Smooth muscle cell (in vitro differentiated cells): ENCODE measurements at regions not wholly inside any gene's neighbourhood (a gene's known extent, or its start where the extent isn't known, plus 50 kb on each side); places are given as distances from the start of the nearest gene placed in this dataset.

Source experiments
- DNase-seq: peaks from one replicate; lab custom pipeline; 2025; ENCODE audit not compliant: unreplicated experiment; lab: John Stamatoyannopoulos, UW
- H2AFZ ChIP-seq: fragments of 200-600 bp; sonication (generic); 2 replicates; pipeline ENCODE4 v1.6.0; 2016; ENCODE audit warnings: antibody characterized with exemption, low read depth, mild to moderate bottlenecking
- H3F3A ChIP-seq: fragments of 200-600 bp; sonication (generic); 2 replicates; pipeline ENCODE4 v1.6.0; 2017; ENCODE audit warnings: antibody characterized with exemption, low read depth
- H3K27ac ChIP-seq: fragments of 200-600 bp; sonication (generic); 2 replicates; pipeline ENCODE4 v1.5.1; 2016; ENCODE audit warnings: low read depth, mild to moderate bottlenecking
- H3K27me3 ChIP-seq: fragments of 200-600 bp; sonication (generic); 2 replicates; pipeline ENCODE4 v1.6.1; 2016; ENCODE audit warnings: low read depth, mild to moderate bottlenecking
- H3K36me3 ChIP-seq: fragments of 200-600 bp; sonication (generic); 2 replicates; pipeline ENCODE4 v1.5.1; 2016; ENCODE audit warnings: low read depth
- H3K4me1 ChIP-seq: fragments of 200-600 bp; sonication (generic); 2 replicates; pipeline ENCODE4 v1.5.1; 2016; ENCODE audit warnings: low read depth
- H3K4me2 ChIP-seq: fragments of 200-600 bp; sonication (generic); 2 replicates; pipeline ENCODE4 v1.6.0; 2016; ENCODE audit warnings: mild to moderate bottlenecking
- H3K4me3 ChIP-seq: fragments of 200-600 bp; sonication (generic); 2 replicates; pipeline ENCODE4 v1.5.1; 2016; ENCODE audit warnings: mild to moderate bottlenecking
- H3K79me2 ChIP-seq: fragments of 200-600 bp; sonication (generic); 2 replicates; pipeline ENCODE4 v1.6.0; 2016; ENCODE audit warnings: low read depth, mild to moderate bottlenecking
- H3K9ac ChIP-seq: fragments of 200-600 bp; sonication (generic); 2 replicates; pipeline ENCODE4 v1.6.0; 2016; ENCODE audit warnings: low read depth
- H3K9me3 ChIP-seq: fragments of 200-600 bp; sonication (generic); replicated peaks from 2 replicates; pipeline ENCODE4 v1.5.1; 2016; ENCODE audit warnings: low read depth
- H4K20me1 ChIP-seq: fragments of 200-600 bp; sonication (generic); 2 replicates; pipeline ENCODE4 v1.6.0; 2016; ENCODE audit warnings: low read depth
- WGBS: methylation state at CpG from one replicate; pipeline ENCODE4 v1.1.7; 2016; ENCODE audit warnings: low lambda C conversion rate; 5-methylcytosine and 5-hydroxymethylcytosine counted together
- TF ChIP-seq, protein P1 (sequence below): fragments of 200-600 bp; sonication (generic); IDR thresholded peaks from 2 replicates; pipeline ENCODE4 v1.5.1; 2017; ENCODE audit warnings: borderline replicate concordance, mild to moderate bottlenecking, antibody characterized with exemption; ENCODE audit not compliant: insufficient read depth, poor library complexity, severe bottlenecking

DNA sequence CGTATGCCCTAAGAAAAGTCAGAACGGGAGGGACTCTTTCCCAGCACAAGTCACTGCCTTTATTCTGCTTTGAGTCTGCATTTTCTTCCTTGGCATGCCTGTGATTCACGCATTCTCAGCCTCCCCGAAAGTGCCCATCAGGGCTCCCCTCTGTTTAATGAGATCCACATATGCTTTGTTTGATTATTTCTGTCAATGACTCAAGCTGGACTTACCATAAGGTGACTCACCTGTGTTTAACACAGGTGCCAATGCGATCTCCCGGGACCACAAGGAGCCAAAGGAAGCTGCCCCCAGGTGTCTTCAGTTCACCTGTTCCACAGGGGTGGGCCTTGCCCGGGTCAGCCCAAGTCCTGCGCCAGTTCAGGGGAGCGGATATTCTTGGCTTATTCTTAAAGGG lies 386.0 kb upstream of the SHH start:
- no peak for DNase-seq
- H3K4me3 ChIP-seq: no peak overlapping the region
- H3K27ac ChIP-seq: no peak overlapping the region
- H3K9me3 ChIP-seq: no peaks in the 10 kb centered on the region
- H3K79me2 ChIP-seq: no peaks in the 10 kb centered on the region
- 89% methylated on average over 9 of the region's 9 CpGs for WGBS
- H3F3A ChIP-seq: no peaks in the 10 kb centered on the region
- TF ChIP-seq, protein P1, sequence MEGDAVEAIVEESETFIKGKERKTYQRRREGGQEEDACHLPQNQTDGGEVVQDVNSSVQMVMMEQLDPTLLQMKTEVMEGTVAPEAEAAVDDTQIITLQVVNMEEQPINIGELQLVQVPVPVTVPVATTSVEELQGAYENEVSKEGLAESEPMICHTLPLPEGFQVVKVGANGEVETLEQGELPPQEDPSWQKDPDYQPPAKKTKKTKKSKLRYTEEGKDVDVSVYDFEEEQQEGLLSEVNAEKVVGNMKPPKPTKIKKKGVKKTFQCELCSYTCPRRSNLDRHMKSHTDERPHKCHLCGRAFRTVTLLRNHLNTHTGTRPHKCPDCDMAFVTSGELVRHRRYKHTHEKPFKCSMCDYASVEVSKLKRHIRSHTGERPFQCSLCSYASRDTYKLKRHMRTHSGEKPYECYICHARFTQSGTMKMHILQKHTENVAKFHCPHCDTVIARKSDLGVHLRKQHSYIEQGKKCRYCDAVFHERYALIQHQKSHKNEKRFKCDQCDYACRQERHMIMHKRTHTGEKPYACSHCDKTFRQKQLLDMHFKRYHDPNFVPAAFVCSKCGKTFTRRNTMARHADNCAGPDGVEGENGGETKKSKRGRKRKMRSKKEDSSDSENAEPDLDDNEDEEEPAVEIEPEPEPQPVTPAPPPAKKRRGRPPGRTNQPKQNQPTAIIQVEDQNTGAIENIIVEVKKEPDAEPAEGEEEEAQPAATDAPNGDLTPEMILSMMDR: no peak
- H3K4me1 ChIP-seq: no peaks in the 10 kb centered on the region
- H4K20me1 ChIP-seq: no peaks in the 10 kb centered on the region
- H2AFZ ChIP-seq: no peak overlapping the region
- no peak overlapping the region for H3K4me2 ChIP-seq
- no peaks in the 10 kb centered on the region for H3K36me3 ChIP-seq
- H3K27me3 ChIP-seq: no peaks in the 10 kb centered on the region
- no peak overlapping the region for H3K9ac ChIP-seq

GRCh38 chr7:156196649-156197048 lies 384.4 kb upstream of the SHH start:
- Histone ChIP-seq H3K4me1 (no peaks in the 10 kb centered on the region), H3K27ac (no peak overlapping the region), H3K9ac (no peak overlapping the region), H3K9me3 (no peaks in the 10 kb centered on the region), H3K36me3 (no peaks in the 10 kb centered on the region), H3F3A (no peaks in the 10 kb centered on the region), H3K27me3 (no peaks in the 10 kb centered on the region), H3K79me2 (no peaks in the 10 kb centered on the region), H2AFZ (no peak overlapping the region), H3K4me2 (no peak overlapping the region), H3K4me3 (no peak overlapping the region), H4K20me1 (no peaks in the 10 kb centered on the region)
- TF ChIP-seq, protein P1: no peak
- 92% methylated on average over 13 of the region's 13 CpGs for WGBS
- no peak for DNase-seq

- TF ChIP-seq, protein P1: no peak
- 82% methylated on average over 4 of the region's 4 CpGs for WGBS
- Histone ChIP-seq H3F3A (no peaks in the 10 kb centered on the region), H3K27me3 (no peaks in the 10 kb centered on the region), H3K9ac (no peak overlapping the region), H2AFZ (no peak overlapping the region), H3K9me3 (no peaks in the 10 kb centered on the region), H3K27ac (no peak overlapping the region), H4K20me1 (no peaks in the 10 kb centered on the region), H3K79me2 (no peaks in the 10 kb centered on the region), H3K4me1 (no peaks in the 10 kb centered on the region), H3K36me3 (no peaks in the 10 kb centered on the region), H3K4me2 (no peak overlapping the region), H3K4me3 (no peak overlapping the region)
- DNase-seq: no peak
Measured at GRCh38 chr7:156195276-156195675, 383.0 kb upstream of the SHH start.

DNA sequence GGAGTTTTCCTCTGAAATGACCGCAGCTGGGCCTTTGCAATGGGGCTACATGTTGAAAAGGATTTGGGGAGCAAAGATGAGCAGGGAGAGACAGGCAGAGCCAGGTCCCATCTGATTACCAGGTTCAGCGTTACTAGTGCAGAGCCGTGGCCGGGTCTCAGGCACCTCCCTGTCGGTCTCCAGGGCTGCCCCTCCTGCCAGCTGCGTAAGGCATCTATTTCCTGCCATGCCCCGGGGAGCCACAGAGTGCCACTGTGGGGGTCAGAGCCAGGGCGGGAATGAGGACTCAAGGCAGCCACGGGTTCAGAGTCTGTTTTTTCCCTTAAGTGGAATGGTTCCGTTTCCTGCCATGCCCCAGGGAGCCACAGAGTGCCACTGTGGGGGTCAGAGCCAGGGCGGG lies 382.6 kb upstream of the SHH start:
- no peak overlapping the region for H3K27ac ChIP-seq
- no peak overlapping the region for H2AFZ ChIP-seq
- H3K79me2 ChIP-seq: no peaks in the 10 kb centered on the region
- 92% methylated on average over 11 of the region's 11 CpGs for WGBS
- no peaks in the 10 kb centered on the region for H3K27me3 ChIP-seq
- TF ChIP-seq, protein P1: no peak
- H4K20me1 ChIP-seq: no peaks in the 10 kb centered on the region
- H3K4me2 ChIP-seq: no peak overlapping the region
- H3K4me3 ChIP-seq: no peak overlapping the region
- no peaks in the 10 kb centered on the region for H3F3A ChIP-seq
- H3K4me1 ChIP-seq: no peaks in the 10 kb centered on the region
- no peak overlapping the region for H3K9ac ChIP-seq
- H3K36me3 ChIP-seq: no peaks in the 10 kb centered on the region
- H3K9me3 ChIP-seq: no peaks in the 10 kb centered on the region
- DNase-seq: no peak
